Endothelial cell of umbilical vein (primary cell): ENCODE measurements at regions not wholly inside any gene's neighbourhood (a gene's known extent, or its start where the extent isn't known, plus 50 kb on each side); places are given as distances from the start of the nearest gene placed in this dataset.

ENCODE experiments used
- BruUV-seq: library from RNA; stranded (reverse); fragments of 400-500 nt; replicated peaks from 2 replicates; lab custom pipeline; 2021; lab: Mats Ljungman, UMichigan
- CTCF ChIA-PET: fragments of 300-600, 350-600 bp; sonication (Branson Sonifier 250); formaldehyde crosslinking; loops from one replicate; lab custom pipeline; 2021; ENCODE audit warnings: antibody characterized with exemption, inconsistent platforms; lab: Charles Lee
- POLR2A ChIA-PET: fragments of 300-600, 350-600 bp; sonication (Branson Sonifier 250); formaldehyde crosslinking; loops from one replicate; lab custom pipeline; 2021; ENCODE audit warnings: antibody characterized with exemption, inconsistent platforms; lab: Charles Lee
- DNase-seq: peaks from one replicate; pipeline ENCODE4 v3.0.0-alpha.2; 2011; ENCODE audit warnings: low read depth, low spot score
- FAIRE-seq: peaks from 2 replicates; lab custom pipeline; 2011; peaks lifted over from hg19 to GRCh38; lab: Jason Lieb, UNC
- H2AFZ ChIP-seq: 2 replicates; pipeline ENCODE4 v1.6.0; 2012; ENCODE audit warnings: low read depth, low read length, control low read depth, inconsistent platforms
- H3K27ac ChIP-seq: 2 replicates; pipeline ENCODE4 v1.5.1; 2011; ENCODE audit warnings: low read depth, mild to moderate bottlenecking, control low read depth, low read length, moderate library complexity; ENCODE audit not compliant: insufficient read depth
- H3K27me3 ChIP-seq, 2 experiments: 2 replicates each; pipeline versions ENCODE4 v1.6.0 to v1.6.1; 2011; ENCODE audit warnings: low read length in 2 of 2, mixed read lengths in 1 of 2; ENCODE audit not compliant: control insufficient read depth in 2 of 2, insufficient read depth in 2 of 2
- H3K36me3 ChIP-seq, 2 experiments: 2 replicates in 1 of 2; 3 replicates in 1 of 2; pipeline ENCODE4 v1.5.1; 2011; ENCODE audit warnings: low read length in 2 of 2, mild to moderate bottlenecking in 1 of 2, moderate library complexity in 1 of 2; ENCODE audit not compliant: control insufficient read depth in 2 of 2, insufficient read depth in 2 of 2; ENCODE audit errors: extremely low read depth in 1 of 2
- H3K4me1 ChIP-seq: 3 replicates; pipeline ENCODE4 v1.5.1; 2011; ENCODE audit warnings: mild to moderate bottlenecking, low read length; ENCODE audit not compliant: control insufficient read depth, insufficient read depth; ENCODE audit errors: extremely low read depth
- H3K4me2 ChIP-seq: 2 replicates; pipeline ENCODE4 v1.6.1; 2011; ENCODE audit warnings: low read length, control low read depth, mixed read lengths; ENCODE audit not compliant: insufficient read depth
- H3K4me3 ChIP-seq, 3 experiments: fragments of 200-600 bp in 1 of 3; sonication (generic), shearing (Covaris generic) in 1 of 3; replicated peaks in 1 of 3; 2 replicates each; pipeline ENCODE4 v1.5.1; 2011 to 2016; ENCODE audit warnings: control low read depth in 3 of 3, low read length in 3 of 3, mild to moderate bottlenecking in 2 of 3, inconsistent platforms in 1 of 3, low read depth in 1 of 3, moderate library complexity in 1 of 3; ENCODE audit not compliant: insufficient read depth in 1 of 3
- H3K79me2 ChIP-seq: 2 replicates; pipeline ENCODE4 v1.6.0; 2012; ENCODE audit warnings: low read length, inconsistent platforms; ENCODE audit not compliant: control insufficient read depth, insufficient read depth
- H3K9ac ChIP-seq: replicated peaks from 2 replicates; pipeline ENCODE3; 2011; ENCODE audit warnings: low read length, control low read depth; ENCODE audit not compliant: insufficient read depth; ENCODE audit errors: extremely low read depth
- H3K9me1 ChIP-seq: replicated peaks from 3 replicates; pipeline ENCODE4 v1.6.0; 2011; ENCODE audit warnings: mild to moderate bottlenecking, low read length; ENCODE audit not compliant: control insufficient read depth, insufficient read depth; ENCODE audit errors: extremely low read depth
- H3K9me3 ChIP-seq: replicated peaks from 2 replicates; pipeline ENCODE4 v1.5.1; 2012; ENCODE audit warnings: low read length, inconsistent platforms; ENCODE audit not compliant: control insufficient read depth, insufficient read depth
- H4K20me1 ChIP-seq: replicated peaks from 2 replicates; pipeline ENCODE3; 2011; ENCODE audit warnings: mild to moderate bottlenecking, low read length; ENCODE audit not compliant: control insufficient read depth, insufficient read depth; ENCODE audit errors: extremely low read depth
- EZH2 ChIP-seq: IDR thresholded peaks from 2 replicates; pipeline ENCODE4 v1.6.1; 2012; ENCODE audit warnings: borderline replicate concordance, low read depth, mild to moderate bottlenecking, moderate library complexity, low read length, inconsistent platforms; ENCODE audit not compliant: severe bottlenecking
- FOS ChIP-seq: IDR thresholded peaks from 2 replicates; pipeline ENCODE4 v1.6.1; 2011; ENCODE audit warnings: mild to moderate bottlenecking, low read length, moderate library complexity, borderline replicate concordance; ENCODE audit not compliant: insufficient read depth
- GATA2 ChIP-seq: IDR thresholded peaks from 2 replicates; pipeline ENCODE4 v1.7.0; 2011; ENCODE audit warnings: low read depth, mild to moderate bottlenecking, moderate library complexity, mixed read lengths, low read length; ENCODE audit not compliant: insufficient read length, insufficient read depth
- JUN ChIP-seq: IDR thresholded peaks from 2 replicates; pipeline ENCODE4 v1.6.1; 2011; ENCODE audit warnings: borderline replicate concordance, low read depth; ENCODE audit not compliant: insufficient read length, insufficient read depth
- MYC ChIP-seq: IDR thresholded peaks from one replicate; pipeline ENCODE4 v1.6.1; 2011; ENCODE audit warnings: mild to moderate bottlenecking, low read depth, low read length
- POLR2A ChIP-seq: IDR thresholded peaks from 2 replicates; pipeline ENCODE4 v1.6.1; 2012; ENCODE audit warnings: low read depth, mild to moderate bottlenecking, control low read depth, low read length
- POLR2AphosphoS5 ChIP-seq: IDR thresholded peaks from 2 replicates; pipeline ENCODE4 v1.6.1; 2012; ENCODE audit warnings: low read depth, mild to moderate bottlenecking, control low read depth, low read length, moderate library complexity; ENCODE audit not compliant: insufficient read depth
- dilution Hi-C: fragments of 300-500 bp; cut with MboI; formaldehyde crosslinking; loops from one replicate; pipeline ENCODE4 v1.15.0; 2019; ENCODE audit warnings: low sequenced_read_pairs; ENCODE audit not compliant: extremely low pct_ligation_motif_present
- intact Hi-C: fragments of 100-400 bp; cut with micrococcal nuclease; formaldehyde crosslinking; loops from one replicate; pipeline ENCODE4 v1.10.0; 2022
- TF ChIP-seq, protein P1 (sequence below): IDR thresholded peaks from 2 replicates; pipeline ENCODE4 v1.6.1; 2011; ENCODE audit not compliant: insufficient read depth, insufficient read length
- TF ChIP-seq, protein P2 (sequence below), 2 donors: IDR thresholded peaks; 1 replicate in 1 of 2; 2 replicates in 1 of 2; pipeline ENCODE4 v1.5.1; 2011; ENCODE audit warnings: low read length in 2 of 2, mild to moderate bottlenecking in 2 of 2, moderate library complexity in 2 of 2, control low read depth in 1 of 2, inconsistent platforms in 1 of 2, low read depth in 1 of 2; ENCODE audit not compliant: insufficient read depth in 1 of 2; ENCODE audit errors: extremely low read depth in 1 of 2

DNA sequence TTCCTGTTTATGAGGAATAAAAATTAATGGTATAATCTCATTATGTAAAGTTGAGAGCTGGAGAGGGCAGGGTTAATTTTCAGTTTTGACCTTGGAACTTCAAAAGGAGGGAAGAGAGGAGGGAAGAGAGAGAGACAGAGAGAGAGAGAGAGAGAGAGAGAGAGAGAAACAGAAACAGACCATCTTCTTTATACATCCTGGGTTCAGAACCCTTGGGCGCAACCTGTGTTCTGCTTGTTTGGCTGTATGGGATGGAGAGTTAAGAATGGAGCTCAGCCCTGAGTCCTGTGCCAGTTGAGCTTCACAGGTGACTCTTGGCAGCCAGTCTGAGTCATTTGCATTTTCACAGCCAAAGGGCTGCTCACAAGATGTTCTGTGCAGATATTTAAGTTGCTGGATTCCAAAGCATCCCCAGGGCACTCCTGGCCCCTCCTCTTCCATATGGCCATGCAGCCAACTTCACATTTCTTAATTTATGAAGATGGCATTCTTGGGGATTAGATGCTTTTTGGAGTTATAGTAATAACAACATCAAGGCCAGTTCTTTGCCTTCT, 143.5 kb downstream of the CARTPT start:
- dilution Hi-C loops: no loop called here
- Histone ChIP-seq H3K27me3 (peaks cover 31 to 46% of the 10 kb centered on the region in 2 experiments), H3K9ac (no peak overlapping the region), H3K36me3 (no peaks in the 10 kb centered on the region), H3K9me3 (no peaks in the 10 kb centered on the region), H3K4me1 (no peaks in the 10 kb centered on the region), H3K27ac (no peak overlapping the region), H2AFZ (no peak overlapping the region), H3K4me3 (no peak overlapping the region), H3K79me2 (no peaks in the 10 kb centered on the region), H3K9me1 (no peaks in the 10 kb centered on the region), H4K20me1 (no peaks in the 10 kb centered on the region), H3K4me2 (no peak overlapping the region)
- TF ChIP-seq GATA2 (no peak), FOS (no peak), MYC (no peak), POLR2A (no peak), EZH2 (no peak), JUN (no peak), POLR2AphosphoS5 (no peak)
- TF ChIP-seq, protein P1, sequence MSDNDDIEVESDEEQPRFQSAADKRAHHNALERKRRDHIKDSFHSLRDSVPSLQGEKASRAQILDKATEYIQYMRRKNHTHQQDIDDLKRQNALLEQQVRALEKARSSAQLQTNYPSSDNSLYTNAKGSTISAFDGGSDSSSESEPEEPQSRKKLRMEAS: no peak
- TF ChIP-seq, protein P2, sequence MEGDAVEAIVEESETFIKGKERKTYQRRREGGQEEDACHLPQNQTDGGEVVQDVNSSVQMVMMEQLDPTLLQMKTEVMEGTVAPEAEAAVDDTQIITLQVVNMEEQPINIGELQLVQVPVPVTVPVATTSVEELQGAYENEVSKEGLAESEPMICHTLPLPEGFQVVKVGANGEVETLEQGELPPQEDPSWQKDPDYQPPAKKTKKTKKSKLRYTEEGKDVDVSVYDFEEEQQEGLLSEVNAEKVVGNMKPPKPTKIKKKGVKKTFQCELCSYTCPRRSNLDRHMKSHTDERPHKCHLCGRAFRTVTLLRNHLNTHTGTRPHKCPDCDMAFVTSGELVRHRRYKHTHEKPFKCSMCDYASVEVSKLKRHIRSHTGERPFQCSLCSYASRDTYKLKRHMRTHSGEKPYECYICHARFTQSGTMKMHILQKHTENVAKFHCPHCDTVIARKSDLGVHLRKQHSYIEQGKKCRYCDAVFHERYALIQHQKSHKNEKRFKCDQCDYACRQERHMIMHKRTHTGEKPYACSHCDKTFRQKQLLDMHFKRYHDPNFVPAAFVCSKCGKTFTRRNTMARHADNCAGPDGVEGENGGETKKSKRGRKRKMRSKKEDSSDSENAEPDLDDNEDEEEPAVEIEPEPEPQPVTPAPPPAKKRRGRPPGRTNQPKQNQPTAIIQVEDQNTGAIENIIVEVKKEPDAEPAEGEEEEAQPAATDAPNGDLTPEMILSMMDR (IDR thresholded peaks at IDR 0.05; ENCODE audit: extremely low read depth in 1 of 2, insufficient read depth in 1 of 2, low read depth in 1 of 2, low read length in 2 of 2): no peak
- no TSS peak for BruUV-seq
- FAIRE-seq (no peak), DNase-seq (no peak)
- ChIA-PET POLR2A (interaction anchor here (0.7 kb wide), 1 partner anchor 93 kb away, joined by 8 read pairs; no protein-coding TSS in a partner anchor), CTCF (no interaction called here)
- intact Hi-C loops: no loop called here
